NT2/D1 (cell line): ENCODE measurements at regions not wholly inside any gene's neighbourhood (a gene's known extent, or its start where the extent isn't known, plus 50 kb on each side); places are given as distances from the start of the nearest gene placed in this dataset.

Source experiments
- SUZ12 ChIP-seq: IDR thresholded peaks from 2 replicates; pipeline ENCODE4 v1.6.1; 2011; ENCODE audit not compliant: insufficient read length, insufficient read depth; ENCODE audit errors: extremely low read depth
- YY1 ChIP-seq: IDR thresholded peaks from 2 replicates; pipeline ENCODE4 v1.6.1; 2011; ENCODE audit not compliant: insufficient read length, insufficient read depth

GRCh38 chr2:14923820-14924580, 291.5 kb downstream of the LRATD1 start:
- no peak for TF ChIP-seq YY1
- TF ChIP-seq SUZ12 = no peak
